ENCODE measurements at regions not wholly inside any gene's neighbourhood (a gene's known extent, or its start where the extent isn't known, plus 50 kb on each side); places are given as distances from the start of the nearest gene placed in this dataset.
"Not testable (repeated sequence)": the region's sequence is repeated elsewhere in the genome, so short reads cannot be mapped to it uniquely, and the experiment has no call there.

DNA sequence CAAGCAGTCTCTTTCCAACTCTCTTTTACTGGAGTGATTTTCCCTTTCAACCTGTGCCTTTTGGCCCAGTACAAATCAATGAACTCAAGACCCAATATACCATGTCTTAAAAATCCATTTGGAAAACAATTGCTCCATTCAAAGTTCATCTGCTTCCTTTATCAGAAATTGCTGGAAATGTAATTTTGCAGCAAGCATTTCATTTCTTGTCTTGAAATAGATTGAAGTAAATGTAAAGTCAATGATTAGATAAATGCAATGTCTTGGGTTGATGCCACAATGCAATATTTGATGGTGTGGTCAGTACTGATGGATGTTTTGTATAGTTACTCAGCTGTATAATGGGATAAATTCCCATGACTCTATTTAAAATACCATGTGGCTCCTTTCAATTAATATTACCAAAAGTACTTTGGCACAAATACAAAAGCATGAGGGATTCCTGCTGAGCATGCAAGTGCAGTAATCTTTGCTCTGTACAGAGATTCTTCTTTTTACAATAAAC lies 707.7 kb upstream of the NOVA1 start:
- no peak for DNase-seq

- DNase-seq, result not testable (repeated sequence)
Measured at GRCh38 chr14:27312730-27313129, 714.9 kb upstream of the NOVA1 start.

DNA sequence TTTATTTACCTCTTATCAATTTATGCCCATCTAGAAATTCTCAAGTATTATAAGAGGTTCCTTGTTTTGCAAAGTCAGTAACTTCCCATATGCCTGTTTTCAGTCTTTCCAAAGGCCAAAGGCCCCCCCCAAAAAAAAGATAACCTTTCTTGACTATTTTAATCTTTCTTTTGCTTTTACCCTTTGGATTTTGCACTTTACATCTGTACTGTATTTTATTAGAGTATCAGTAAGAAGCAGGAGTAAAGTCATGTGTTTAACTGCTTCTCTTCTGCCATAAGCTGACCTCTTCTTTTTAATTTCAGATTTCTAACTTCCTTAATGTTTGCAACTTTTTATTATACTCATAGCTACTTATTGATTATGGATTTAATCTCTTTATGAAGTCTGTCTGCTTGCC lies 716.4 kb upstream of the NOVA1 start:
- DNase-seq, result no peak

DNA sequence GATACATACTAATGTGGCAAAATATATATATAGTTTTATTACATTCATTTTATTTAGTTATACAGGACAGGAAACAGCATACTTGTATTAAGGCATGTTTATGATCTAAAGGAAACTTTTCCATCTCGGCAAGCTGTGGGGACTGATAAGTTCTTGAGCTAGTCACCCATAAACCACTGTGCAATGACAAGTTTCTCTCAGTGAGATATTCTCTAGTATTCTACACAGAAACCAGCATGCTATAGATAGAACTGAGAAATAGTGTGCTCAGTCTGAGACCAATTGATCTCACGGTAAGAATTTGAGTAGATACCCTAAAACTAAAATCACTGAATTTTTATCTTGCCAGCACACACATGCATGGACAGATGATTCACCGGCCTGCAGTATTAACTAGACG lies 717.6 kb upstream of the NOVA1 start:
- DNase-seq, result no peak

DNA sequence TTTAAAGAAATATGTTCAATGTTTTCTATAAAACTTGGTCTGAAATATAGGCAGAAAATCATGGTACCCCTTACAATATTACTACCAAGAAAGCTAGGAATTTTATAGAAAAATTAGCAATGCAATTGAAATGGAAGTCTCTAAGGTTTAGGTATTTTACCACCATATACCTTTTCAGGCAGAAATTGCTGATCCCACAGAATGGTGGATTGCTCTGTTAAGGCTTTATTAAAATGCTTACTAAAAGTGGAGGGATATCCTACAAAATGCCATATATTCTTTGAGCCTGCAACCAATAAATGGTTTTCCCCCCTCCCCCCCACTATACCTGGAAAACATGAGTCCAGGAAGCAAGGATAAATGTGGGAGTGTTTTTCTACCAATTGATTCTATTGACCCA lies 718.1 kb upstream of the NOVA1 start:
- no peak for DNase-seq

DNA sequence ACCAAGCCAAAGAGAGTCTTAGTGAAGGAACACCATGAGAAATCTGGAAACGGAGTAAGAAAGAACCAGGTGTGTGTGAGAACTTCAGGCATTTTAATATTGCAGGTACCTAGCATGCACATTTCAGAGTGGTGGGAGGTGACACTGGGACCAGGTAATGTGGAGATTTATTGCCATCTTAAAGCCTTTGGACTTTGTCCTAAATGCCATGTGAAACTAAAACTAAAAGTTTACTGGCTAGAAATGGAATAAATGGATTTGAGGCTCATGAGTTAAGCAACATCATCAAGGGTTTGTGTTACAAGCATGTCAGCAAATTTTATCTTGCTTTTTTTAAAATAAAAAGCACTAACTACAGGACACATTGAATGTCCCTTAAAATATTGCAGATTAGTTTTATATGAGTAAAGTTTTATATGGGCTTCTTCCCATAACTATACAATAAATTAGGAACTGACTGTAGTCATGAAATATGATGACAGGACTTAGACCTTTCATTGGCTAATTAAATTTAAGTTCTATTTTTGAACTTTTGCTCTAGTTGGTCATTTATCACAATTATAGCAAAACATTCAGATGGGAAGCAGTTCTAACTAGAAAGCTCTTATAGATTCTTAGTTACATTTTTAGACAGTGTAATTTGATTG lies 721.1 kb upstream of the NOVA1 start:
- DNase-seq, result no peak

DNA sequence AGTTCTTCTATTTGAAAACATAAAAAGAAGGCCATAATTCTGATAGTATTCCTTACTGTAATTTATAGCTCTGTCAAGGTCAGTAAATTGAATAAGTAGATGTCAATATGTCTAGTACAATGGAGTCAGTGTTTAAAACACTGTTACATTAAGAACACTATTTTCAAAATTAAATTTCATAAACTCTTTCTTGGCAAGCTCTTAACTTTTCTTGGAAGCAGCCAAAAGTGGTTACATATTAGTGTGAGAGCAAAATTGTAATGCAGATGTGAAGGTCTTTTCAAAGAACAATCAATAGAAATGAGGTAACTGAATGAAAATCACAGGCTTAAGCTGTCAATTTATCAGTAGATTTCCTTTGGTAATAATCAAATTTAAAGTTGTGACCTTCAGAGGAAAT lies 722.4 kb upstream of the NOVA1 start:
- no peak for DNase-seq

GRCh38 chr14:27327095-27327494 lies 729.3 kb upstream of the NOVA1 start:
- DNase-seq, result no peak

DNA sequence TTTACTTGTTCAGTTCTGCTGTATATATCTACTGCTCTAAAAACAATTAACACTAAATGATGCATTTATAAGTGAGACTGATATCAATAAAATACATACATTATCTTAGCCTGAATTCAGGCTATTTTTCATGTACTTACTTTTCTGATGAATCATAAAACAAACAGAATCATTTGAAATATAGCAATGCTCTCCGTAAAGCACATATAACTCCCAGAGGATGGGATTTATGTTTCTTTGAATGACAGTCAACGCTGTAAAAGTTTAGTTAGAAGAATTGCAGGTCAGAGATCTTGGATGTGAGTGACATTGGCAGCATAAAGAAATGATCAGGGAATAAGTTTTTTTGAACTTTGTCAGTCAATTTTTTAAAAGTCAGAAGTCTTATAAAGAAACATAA lies 740.2 kb upstream of the NOVA1 start:
- no peak for DNase-seq

GRCh38 chr14:27363036-27363435 lies 765.2 kb upstream of the NOVA1 start:
- not testable (repeated sequence) for DNase-seq

DNA sequence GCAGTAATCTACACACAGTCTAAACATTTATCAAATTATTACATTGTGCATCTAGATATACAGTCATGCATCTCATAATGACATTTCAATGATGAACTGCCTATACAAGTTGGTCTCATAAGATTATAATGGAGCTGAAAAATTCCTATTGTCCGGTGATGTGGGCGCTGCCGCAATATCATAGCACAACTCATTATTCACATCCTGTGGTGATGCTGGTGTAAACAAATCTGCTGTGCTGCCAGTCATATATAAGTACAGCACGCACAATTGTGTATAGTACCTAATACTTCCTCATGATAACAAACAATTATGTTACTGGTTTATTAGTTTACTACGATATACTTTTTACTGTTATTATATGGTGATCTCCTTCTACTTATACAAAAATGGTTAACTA lies 768.8 kb upstream of the NOVA1 start:
- no peak for DNase-seq

DNA sequence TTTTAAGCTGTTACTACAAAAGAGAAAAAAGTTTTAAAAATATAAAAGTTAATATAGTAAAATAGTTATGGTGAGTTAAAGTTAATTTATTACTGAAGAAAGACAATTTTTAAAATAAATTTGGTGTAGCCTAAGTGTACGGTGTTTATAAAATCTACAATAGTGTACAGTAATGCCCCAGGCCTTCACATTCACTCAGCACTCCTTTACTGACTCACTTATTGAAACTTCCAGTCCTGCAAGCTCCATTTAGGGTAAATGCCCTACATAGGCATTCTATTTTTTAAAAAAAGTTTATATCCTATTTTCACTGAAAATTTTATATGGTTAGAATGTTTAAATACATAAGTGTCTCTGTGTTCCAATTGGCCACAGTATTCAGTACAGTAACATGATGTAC lies 769.5 kb upstream of the NOVA1 start:
- DNase-seq, result no peak

DNA sequence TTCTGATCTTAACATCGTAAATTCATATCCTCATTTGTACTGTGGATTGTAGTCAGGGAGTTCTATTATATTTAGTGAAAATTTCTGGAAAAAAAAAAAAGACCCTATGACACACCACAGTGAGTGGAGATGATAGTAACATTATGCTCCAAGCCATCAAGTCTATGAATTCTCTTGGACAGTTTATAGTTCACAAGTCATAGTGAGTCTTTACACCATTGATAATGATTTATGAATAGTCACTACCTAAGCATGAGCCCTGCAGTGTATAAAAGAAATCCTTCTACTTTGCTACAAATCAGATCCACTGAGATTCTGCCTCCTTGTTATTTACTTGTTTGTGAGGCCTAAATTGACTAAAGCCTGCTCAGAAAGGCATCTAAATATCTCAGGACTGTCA lies 772.2 kb upstream of the NOVA1 start:
- DNase-seq, result no peak

DNA sequence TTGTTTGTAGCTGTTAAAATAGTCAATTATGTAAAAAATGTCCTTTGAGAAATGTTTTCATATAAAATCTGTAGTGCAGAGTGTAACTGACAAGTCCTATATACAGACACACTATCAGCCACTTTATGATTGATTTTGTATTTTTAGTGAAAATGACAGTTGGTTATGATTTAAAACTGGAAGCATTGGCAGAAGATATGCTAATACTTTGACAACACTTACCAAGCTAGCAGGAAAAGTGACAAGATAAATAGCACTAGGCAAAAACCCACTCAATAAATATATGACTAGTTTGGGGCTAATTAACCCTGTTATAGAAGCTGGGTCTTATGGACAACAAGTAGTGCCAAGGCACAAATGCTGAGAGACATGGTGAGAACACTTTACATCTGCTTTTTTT lies 772.9 kb upstream of the NOVA1 start:
- DNase-seq, result no peak

GRCh38 chr14:27371209-27371608 lies 773.4 kb upstream of the NOVA1 start:
- no peak for DNase-seq

- DNase-seq, result no peak
Measured at GRCh38 chr14:27371868-27372267, 774.0 kb upstream of the NOVA1 start.

- DNase-seq, result no peak
Measured at GRCh38 chr14:27372771-27373170, 774.9 kb upstream of the NOVA1 start.

GRCh38 chr14:27384124-27384523 lies 786.3 kb upstream of the NOVA1 start:
- DNase-seq, result no peak

DNA sequence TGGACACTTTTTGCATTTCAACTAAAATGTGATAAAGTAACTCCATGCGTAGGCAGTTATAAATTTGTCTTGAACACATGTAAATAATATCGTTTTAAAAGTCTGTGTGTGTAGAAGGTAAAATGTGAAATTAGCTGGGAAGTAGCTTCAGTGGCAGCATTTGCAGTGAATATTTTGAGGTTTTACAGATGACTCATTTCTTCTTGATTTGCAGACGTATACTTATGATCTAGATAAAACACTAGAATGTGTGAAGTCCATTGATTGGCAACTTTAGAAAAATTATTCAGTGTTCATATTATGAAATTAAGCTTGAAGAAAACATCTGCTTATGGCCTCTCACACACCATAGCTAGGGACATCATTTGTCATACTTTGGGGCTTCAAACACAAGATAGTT lies 788.6 kb upstream of the NOVA1 start:
- DNase-seq, result no peak

- no peak for DNase-seq
Measured at GRCh38 chr14:27387463-27387862, 789.6 kb upstream of the NOVA1 start.

GRCh38 chr14:27389402-27389801 lies 791.6 kb upstream of the NOVA1 start:
- no peak for DNase-seq

GRCh38 chr14:27390155-27390554 lies 792.3 kb upstream of the NOVA1 start:
- DNase-seq, result no peak

GRCh38 chr14:27391331-27391730 lies 793.5 kb upstream of the NOVA1 start:
- no peak for DNase-seq

- DNase-seq, result no peak
Measured at GRCh38 chr14:27392153-27392552, 794.3 kb upstream of the NOVA1 start.

DNA sequence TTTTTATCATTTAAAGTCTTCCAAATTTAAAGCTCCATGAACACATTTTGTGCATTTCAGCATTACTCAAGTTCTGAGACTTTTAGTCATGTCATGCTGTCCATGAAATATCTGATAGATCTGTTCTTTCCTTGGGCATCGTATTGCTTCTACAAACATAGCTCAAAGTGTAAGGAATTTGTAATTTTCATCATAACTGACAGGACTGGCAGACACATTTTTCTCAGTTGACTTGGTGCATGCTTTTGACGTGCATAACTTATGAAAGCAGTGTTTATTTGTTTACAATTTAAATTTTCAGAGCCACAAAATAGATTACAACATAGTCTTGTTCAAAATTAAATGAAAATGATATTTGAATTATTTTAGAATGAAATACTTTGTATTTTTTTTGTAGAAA lies 812.1 kb upstream of the NOVA1 start:
- no peak for DNase-seq

DNA sequence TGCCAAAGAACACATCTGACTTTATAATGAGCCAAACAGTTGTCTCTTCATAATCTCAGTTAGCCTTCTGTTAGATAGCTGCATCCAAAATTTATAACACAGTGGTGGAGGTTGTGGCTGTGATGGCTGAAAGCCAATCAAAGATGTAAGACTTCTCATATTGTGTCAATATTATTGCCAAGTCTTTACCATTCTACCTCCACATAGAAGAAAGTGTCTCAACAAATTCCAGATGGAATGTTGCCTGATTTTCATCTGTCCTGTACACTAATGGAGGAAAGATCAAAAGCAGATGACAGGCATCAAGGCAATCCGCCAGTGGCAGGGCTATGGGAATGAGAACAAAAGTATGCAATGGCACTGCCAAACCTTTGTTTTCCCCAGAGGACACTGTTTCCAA lies 813.1 kb upstream of the NOVA1 start:
- no peak for DNase-seq

All from hematopoietic multipotent progenitor cell treated with erythropoietin and hydrocortisone succinate and interleukin-3 and kit ligand, for 6 days (in vitro differentiated cells).